ENCODE measurements at regions not wholly inside any gene's neighbourhood (a gene's known extent, or its start where the extent isn't known, plus 50 kb on each side); places are given as distances from the start of the nearest gene placed in this dataset.
"Not testable (repeated sequence)": the region's sequence is repeated elsewhere in the genome, so short reads cannot be mapped to it uniquely, and the experiment has no call there.

GRCh38 chr19:30846102-30846501 lies 473.9 kb downstream of the ZNF536 start:
- H3K27ac ChIP-seq: no peak overlapping the region
- TF ChIP-seq POLR2AphosphoS5 (IDR thresholded peaks at IDR 0.05): no peak
- no peak for TF ChIP-seq POLR2A (IDR thresholded peaks at IDR 0.05)
- no peak for TF ChIP-seq CTCF (IDR thresholded peaks at IDR 0.05)
- intact Hi-C loops (cut with DNase I): no loop called here
- WGBS: 94% methylated on average over 13 of the region's 13 CpGs
- no peak for DNase-seq (ENCODE audit: low spot score)
- H3K36me3 ChIP-seq: no peaks in the 10 kb centered on the region
- no peaks in the 10 kb centered on the region for H3K9me3 ChIP-seq
- no peaks in the 10 kb centered on the region for H3K4me1 ChIP-seq (replicated peaks)
- H3K27me3 ChIP-seq (replicated peaks; ENCODE audit: insufficient read depth): no peaks in the 10 kb centered on the region
- H3K4me3 ChIP-seq: no peak overlapping the region

- no peak for DNase-seq (ENCODE audit: low spot score)
- WGBS: 94% methylated on average over 8 of the region's 8 CpGs
- Histone ChIP-seq H3K27ac (no peak overlapping the region), H3K9me3 (no peaks in the 10 kb centered on the region), H3K36me3 (no peaks in the 10 kb centered on the region), H3K4me1 (replicated peaks) (no peaks in the 10 kb centered on the region), H3K27me3 (replicated peaks; ENCODE audit: insufficient read depth) (no peaks in the 10 kb centered on the region), H3K4me3 (no peak overlapping the region)
- intact Hi-C loops (cut with DNase I): no loop called here
- TF ChIP-seq CTCF (IDR thresholded peaks at IDR 0.05): no peak
- no peak for TF ChIP-seq POLR2A (IDR thresholded peaks at IDR 0.05)
- TF ChIP-seq POLR2AphosphoS5 (IDR thresholded peaks at IDR 0.05): no peak
These were observed 470.7 kb downstream of the ZNF536 start for GRCh38 chr19:30842926-30843325.

GRCh38 chr19:30841934-30842333 lies 469.8 kb downstream of the ZNF536 start:
- H3K4me1 ChIP-seq (replicated peaks): no peaks in the 10 kb centered on the region
- 94% methylated on average over 5 of the region's 5 CpGs for WGBS

GRCh38 chr19:30830875-30831274 lies 458.7 kb downstream of the ZNF536 start:
- peaks cover 1% of the 10 kb centered on the region for H3K27me3 ChIP-seq (replicated peaks; ENCODE audit: insufficient read depth)
- TF ChIP-seq POLR2AphosphoS5 (IDR thresholded peaks at IDR 0.05): no peak
- TF ChIP-seq POLR2A (IDR thresholded peaks at IDR 0.05): no peak
- TF ChIP-seq CTCF (IDR thresholded peaks at IDR 0.05): no peak
- no peak overlapping the region for H3K4me3 ChIP-seq
- H3K27ac ChIP-seq: no peak overlapping the region
- DNase-seq (ENCODE audit: low spot score): no peak
- WGBS: 64% methylated on average over 5 of the region's 5 CpGs
- no peaks in the 10 kb centered on the region for H3K4me1 ChIP-seq (replicated peaks)
- H3K9me3 ChIP-seq: no peaks in the 10 kb centered on the region
- intact Hi-C loops (cut with DNase I): no loop called here
- no peaks in the 10 kb centered on the region for H3K36me3 ChIP-seq

More at GRCh38 chr19:30841934-30842333, 469.8 kb downstream of the ZNF536 start:
- Histone ChIP-seq H3K4me3 (no peak overlapping the region), H3K27ac (no peak overlapping the region), H3K36me3 (no peaks in the 10 kb centered on the region), H3K9me3 (no peaks in the 10 kb centered on the region), H3K27me3 (replicated peaks; ENCODE audit: insufficient read depth) (no peaks in the 10 kb centered on the region)
- intact Hi-C loops (cut with DNase I): no loop called here
- TF ChIP-seq POLR2A (IDR thresholded peaks at IDR 0.05): no peak
- TF ChIP-seq POLR2AphosphoS5 (IDR thresholded peaks at IDR 0.05): no peak
- no peak for TF ChIP-seq CTCF (IDR thresholded peaks at IDR 0.05)
- DNase-seq (ENCODE audit: low spot score): no peak

GRCh38 chr19:30825505-30825904 lies 453.3 kb downstream of the ZNF536 start:
- DNase-seq (ENCODE audit: low spot score); intact Hi-C loops (cut with DNase I): not testable (repeated sequence)

More at GRCh38 chr19:30825505-30825904, 453.3 kb downstream of the ZNF536 start:
- not testable (repeated sequence) for H3K4me1 ChIP-seq (replicated peaks); H3K36me3 ChIP-seq; H3K9me3 ChIP-seq; H3K27ac ChIP-seq; H3K27me3 ChIP-seq (replicated peaks; ENCODE audit: insufficient read depth); H3K4me3 ChIP-seq
- WGBS: 95% methylated on average over 5 of the region's 5 CpGs

Data from prostate gland (tissue), 2 donors.